Smooth muscle cell (in vitro differentiated cells): ENCODE measurements at regions not wholly inside any gene's neighbourhood (a gene's known extent, or its start where the extent isn't known, plus 50 kb on each side); places are given as distances from the start of the nearest gene placed in this dataset.

Experiments
- DNase-seq: peaks from one replicate; lab custom pipeline; 2025; ENCODE audit not compliant: unreplicated experiment; lab: John Stamatoyannopoulos, UW
- H2AFZ ChIP-seq: fragments of 200-600 bp; sonication (generic); 2 replicates; pipeline ENCODE4 v1.6.0; 2016; ENCODE audit warnings: antibody characterized with exemption, low read depth, mild to moderate bottlenecking
- H3F3A ChIP-seq: fragments of 200-600 bp; sonication (generic); 2 replicates; pipeline ENCODE4 v1.6.0; 2017; ENCODE audit warnings: antibody characterized with exemption, low read depth
- H3K27ac ChIP-seq: fragments of 200-600 bp; sonication (generic); 2 replicates; pipeline ENCODE4 v1.5.1; 2016; ENCODE audit warnings: low read depth, mild to moderate bottlenecking
- H3K27me3 ChIP-seq: fragments of 200-600 bp; sonication (generic); 2 replicates; pipeline ENCODE4 v1.6.1; 2016; ENCODE audit warnings: low read depth, mild to moderate bottlenecking
- H3K36me3 ChIP-seq: fragments of 200-600 bp; sonication (generic); 2 replicates; pipeline ENCODE4 v1.5.1; 2016; ENCODE audit warnings: low read depth
- H3K4me1 ChIP-seq: fragments of 200-600 bp; sonication (generic); 2 replicates; pipeline ENCODE4 v1.5.1; 2016; ENCODE audit warnings: low read depth
- H3K4me2 ChIP-seq: fragments of 200-600 bp; sonication (generic); 2 replicates; pipeline ENCODE4 v1.6.0; 2016; ENCODE audit warnings: mild to moderate bottlenecking
- H3K4me3 ChIP-seq: fragments of 200-600 bp; sonication (generic); 2 replicates; pipeline ENCODE4 v1.5.1; 2016; ENCODE audit warnings: mild to moderate bottlenecking
- H3K79me2 ChIP-seq: fragments of 200-600 bp; sonication (generic); 2 replicates; pipeline ENCODE4 v1.6.0; 2016; ENCODE audit warnings: low read depth, mild to moderate bottlenecking
- H3K9ac ChIP-seq: fragments of 200-600 bp; sonication (generic); 2 replicates; pipeline ENCODE4 v1.6.0; 2016; ENCODE audit warnings: low read depth
- H3K9me3 ChIP-seq: fragments of 200-600 bp; sonication (generic); replicated peaks from 2 replicates; pipeline ENCODE4 v1.5.1; 2016; ENCODE audit warnings: low read depth
- H4K20me1 ChIP-seq: fragments of 200-600 bp; sonication (generic); 2 replicates; pipeline ENCODE4 v1.6.0; 2016; ENCODE audit warnings: low read depth
- CTCF ChIP-seq: fragments of 200-600 bp; sonication (generic); IDR thresholded peaks from 2 replicates; pipeline ENCODE4 v1.5.1; 2017; ENCODE audit warnings: borderline replicate concordance, mild to moderate bottlenecking, antibody characterized with exemption; ENCODE audit not compliant: insufficient read depth, poor library complexity, severe bottlenecking
- WGBS: methylation state at CpG from one replicate; pipeline ENCODE4 v1.1.7; 2016; ENCODE audit warnings: low lambda C conversion rate; 5-methylcytosine and 5-hydroxymethylcytosine counted together

GRCh38 chr6:15801912-15802311 lies 139.1 kb upstream of the DTNBP1 start:
- Histone ChIP-seq H3K27ac (no peak overlapping the region), H3K36me3 (no peaks in the 10 kb centered on the region), H3K4me2 (no peak overlapping the region), H3K4me3 (no peak overlapping the region), H3K9me3 (no peaks in the 10 kb centered on the region), H3K27me3 (no peaks in the 10 kb centered on the region), H3K9ac (no peak overlapping the region), H4K20me1 (no peaks in the 10 kb centered on the region), H3F3A (no peaks in the 10 kb centered on the region), H3K79me2 (no peaks in the 10 kb centered on the region), H3K4me1 (no peaks in the 10 kb centered on the region), H2AFZ (no peak overlapping the region)
- no peak for DNase-seq
- WGBS = 96% methylated on average over 7 of the region's 7 CpGs
- no peak for TF ChIP-seq CTCF

- H4K20me1 ChIP-seq = no peaks in the 10 kb centered on the region
- H2AFZ ChIP-seq = no peak overlapping the region
- no peaks in the 10 kb centered on the region for H3K9me3 ChIP-seq
- no peak overlapping the region for H3K4me2 ChIP-seq
- DNase-seq = no peak
- no peaks in the 10 kb centered on the region for H3K4me1 ChIP-seq
- WGBS = 62% methylated on average over 11 of the region's 11 CpGs
- H3F3A ChIP-seq = no peaks in the 10 kb centered on the region
- H3K27ac ChIP-seq = no peak overlapping the region
- no peaks in the 10 kb centered on the region for H3K36me3 ChIP-seq
- H3K4me3 ChIP-seq = no peak overlapping the region
- H3K9ac ChIP-seq = no peak overlapping the region
- TF ChIP-seq CTCF = no peak
- no peaks in the 10 kb centered on the region for H3K27me3 ChIP-seq
- no peaks in the 10 kb centered on the region for H3K79me2 ChIP-seq
These were observed 138.2 kb upstream of the DTNBP1 start for GRCh38 chr6:15800841-15801617.

- WGBS = 87% methylated on average over 2 of the region's 2 CpGs
- Histone ChIP-seq H3K4me2 (no peak overlapping the region), H2AFZ (no peak overlapping the region), H3K9ac (no peak overlapping the region), H3F3A (no peaks in the 10 kb centered on the region), H3K9me3 (no peaks in the 10 kb centered on the region), H3K36me3 (no peaks in the 10 kb centered on the region), H4K20me1 (no peaks in the 10 kb centered on the region), H3K4me3 (no peak overlapping the region), H3K79me2 (no peaks in the 10 kb centered on the region), H3K27ac (no peak overlapping the region), H3K27me3 (no peaks in the 10 kb centered on the region), H3K4me1 (no peaks in the 10 kb centered on the region)
- DNase-seq = no peak
- TF ChIP-seq CTCF = no peak
These were observed 135.9 kb upstream of the DTNBP1 start for GRCh38 chr6:15798533-15799255.

GRCh38 chr6:15796844-15797243 lies 134.0 kb upstream of the DTNBP1 start:
- no peaks in the 10 kb centered on the region for H3K27me3 ChIP-seq
- no peaks in the 10 kb centered on the region for H3K4me1 ChIP-seq
- no peak for DNase-seq
- H3F3A ChIP-seq = peaks cover 6% of the 10 kb centered on the region
- H3K27ac ChIP-seq = no peak overlapping the region
- no peaks in the 10 kb centered on the region for H3K36me3 ChIP-seq
- no peaks in the 10 kb centered on the region for H4K20me1 ChIP-seq
- H3K4me2 ChIP-seq = no peak overlapping the region
- no peak overlapping the region for H3K4me3 ChIP-seq
- H3K79me2 ChIP-seq = no peaks in the 10 kb centered on the region
- no peak overlapping the region for H2AFZ ChIP-seq
- no peak for TF ChIP-seq CTCF
- WGBS = 85% methylated on average over 5 of the region's 5 CpGs
- H3K9ac ChIP-seq = no peak overlapping the region
- H3K9me3 ChIP-seq = no peaks in the 10 kb centered on the region
